Keratinocyte (primary cell): ENCODE measurements at regions not wholly inside any gene's neighbourhood (a gene's known extent, or its start where the extent isn't known, plus 50 kb on each side); places are given as distances from the start of the nearest gene placed in this dataset.

Source experiments
- DNase-seq: peaks from one replicate; pipeline ENCODE4 v3.0.0-alpha.2; 2011; ENCODE audit warnings: low read depth, missing footprints, low spot score
- FAIRE-seq: peaks from 2 replicates; lab custom pipeline; 2011; peaks lifted over from hg19 to GRCh38; lab: Jason Lieb, UNC
- H2AFZ ChIP-seq: 2 replicates; pipeline ENCODE4 v1.6.0; 2012; ENCODE audit warnings: low read length, control low read depth, inconsistent platforms; ENCODE audit not compliant: control insufficient read depth
- H3K27ac ChIP-seq: 2 replicates; pipeline ENCODE4 v1.5.1; 2011; ENCODE audit warnings: low read length; ENCODE audit not compliant: control insufficient read depth, insufficient read depth
- H3K27me3 ChIP-seq: 3 replicates; pipeline ENCODE4 v1.6.0; 2011; ENCODE audit warnings: low read length; ENCODE audit not compliant: control insufficient read depth, insufficient read depth; ENCODE audit errors: extremely low read depth
- H3K36me3 ChIP-seq, 2 experiments: 2 replicates in 1 of 2; 3 replicates in 1 of 2; pipeline ENCODE4 v1.5.1; 2011; ENCODE audit warnings: low read length in 2 of 2, mild to moderate bottlenecking in 1 of 2; ENCODE audit not compliant: control insufficient read depth in 2 of 2, insufficient read depth in 2 of 2; ENCODE audit errors: extremely low read depth in 1 of 2
- H3K4me1 ChIP-seq: 3 replicates; pipeline ENCODE4 v1.5.1; 2011; ENCODE audit warnings: low read length; ENCODE audit not compliant: control insufficient read depth, insufficient read depth; ENCODE audit errors: extremely low read depth
- H3K4me2 ChIP-seq: 3 replicates; pipeline ENCODE4 v1.6.0; 2011; ENCODE audit warnings: low read depth, low read length; ENCODE audit not compliant: control insufficient read depth, insufficient read depth; ENCODE audit errors: extremely low read depth
- H3K4me3 ChIP-seq, 3 experiments: fragments of 200-600 bp in 1 of 3; sonication (generic) in 1 of 3; 2 replicates in 2 of 3; 3 replicates in 1 of 3; pipeline ENCODE4 v1.5.1; 2011 to 2016; ENCODE audit warnings: low read length in 3 of 3, mild to moderate bottlenecking in 3 of 3, control low read depth in 2 of 3, inconsistent platforms in 1 of 3, low read depth in 1 of 3, mixed read lengths in 1 of 3, mixed run types in 1 of 3, moderate library complexity in 1 of 3; ENCODE audit not compliant: control insufficient read depth in 2 of 3, insufficient read depth in 2 of 3; ENCODE audit errors: extremely low read depth in 1 of 3
- H3K79me2 ChIP-seq: 2 replicates; pipeline ENCODE4 v1.6.0; 2012; ENCODE audit warnings: low read length; ENCODE audit not compliant: control insufficient read depth, insufficient read depth
- H3K9ac ChIP-seq: 3 replicates; pipeline ENCODE4 v1.6.0; 2011; ENCODE audit warnings: low read length; ENCODE audit not compliant: control insufficient read depth, insufficient read depth; ENCODE audit errors: extremely low read depth
- H3K9me1 ChIP-seq: 3 replicates; pipeline ENCODE4 v1.6.0; 2011; ENCODE audit warnings: low read length; ENCODE audit not compliant: control insufficient read depth, insufficient read depth; ENCODE audit errors: extremely low read depth
- H3K9me3 ChIP-seq: 2 replicates; pipeline ENCODE4 v1.5.1; 2012; ENCODE audit warnings: low read depth, low read length; ENCODE audit not compliant: control insufficient read depth
- H4K20me1 ChIP-seq: 3 replicates; pipeline ENCODE4 v1.6.0; 2011; ENCODE audit warnings: low read length; ENCODE audit not compliant: control insufficient read depth, insufficient read depth; ENCODE audit errors: extremely low read depth
- EZH2 ChIP-seq: IDR thresholded peaks from one replicate; pipeline ENCODE4 v1.6.1; 2012; ENCODE audit warnings: inconsistent platforms, mild to moderate bottlenecking, low read length, moderate library complexity
- dilution Hi-C: fragments of 300-500 bp; cut with MboI; formaldehyde crosslinking; loops from one replicate; pipeline ENCODE4 v1.7.0; 2020; ENCODE audit warnings: low sequenced_read_pairs; ENCODE audit not compliant: extremely low pct_ligation_motif_present
- TF ChIP-seq, protein P1 (sequence below), 3 experiments: IDR thresholded peaks in 1 of 3; conservative IDR thresholded peaks in 1 of 3; optimal IDR thresholded peaks in 1 of 3; 2 replicates in 2 of 3; 3 replicates in 1 of 3; pipeline versions ENCODE3 to v1.5.1; 2011; ENCODE audit warnings: low read length in 3 of 3, mild to moderate bottlenecking in 3 of 3, moderate library complexity in 2 of 3, control low read depth in 1 of 3, inconsistent platforms in 1 of 3; ENCODE audit not compliant: insufficient read depth in 2 of 3; ENCODE audit errors: extremely low read depth in 1 of 3

GRCh38 chr5:17365811-17366138 is 132.3 kb upstream of the TAF11L2 start:
- no peak for FAIRE-seq

DNA sequence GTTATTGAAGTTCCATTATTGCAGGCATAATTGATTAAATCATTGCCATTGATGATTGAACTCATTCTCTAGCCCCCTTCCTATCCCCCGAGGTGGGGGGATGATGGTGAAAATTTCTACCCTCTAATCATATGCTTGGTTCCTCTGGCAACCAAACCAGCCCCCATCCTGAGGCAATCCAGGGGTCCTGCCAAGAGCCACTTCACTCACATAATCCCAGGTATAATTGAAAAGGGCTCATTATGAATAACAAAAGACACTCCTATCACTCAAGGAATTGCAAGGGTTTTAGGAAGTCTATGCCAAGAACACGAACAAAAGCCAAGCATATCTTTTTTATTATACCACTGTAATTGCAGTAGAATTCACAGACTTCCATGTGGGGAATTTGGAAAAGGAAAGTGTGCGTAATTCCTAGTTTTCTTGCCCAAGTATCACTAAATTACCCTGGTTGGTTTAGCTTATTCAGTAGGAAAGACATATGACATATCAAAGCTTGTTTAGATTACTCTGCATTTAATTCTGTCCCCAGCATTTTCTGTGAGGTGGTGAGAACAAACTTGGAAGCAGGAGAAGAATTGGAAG is 130.7 kb upstream of the TAF11L2 start:
- DNase-seq (no peak), FAIRE-seq (no peak)
- no peaks in the 10 kb centered on the region for H3K9me1 ChIP-seq
- H3K4me3 ChIP-seq = no peak overlapping the region
- no peak overlapping the region for H3K4me2 ChIP-seq
- H2AFZ ChIP-seq = no peak overlapping the region
- no peaks in the 10 kb centered on the region for H3K36me3 ChIP-seq
- H3K9ac ChIP-seq = no peak overlapping the region
- H3K4me1 ChIP-seq = peaks cover 10% of the 10 kb centered on the region
- no peaks in the 10 kb centered on the region for H3K79me2 ChIP-seq
- dilution Hi-C loops = no loop called here
- no peaks in the 10 kb centered on the region for H4K20me1 ChIP-seq
- no peaks in the 10 kb centered on the region for H3K27me3 ChIP-seq
- H3K27ac ChIP-seq = no peak overlapping the region
- H3K9me3 ChIP-seq = no peaks in the 10 kb centered on the region
- TF ChIP-seq, protein P1, sequence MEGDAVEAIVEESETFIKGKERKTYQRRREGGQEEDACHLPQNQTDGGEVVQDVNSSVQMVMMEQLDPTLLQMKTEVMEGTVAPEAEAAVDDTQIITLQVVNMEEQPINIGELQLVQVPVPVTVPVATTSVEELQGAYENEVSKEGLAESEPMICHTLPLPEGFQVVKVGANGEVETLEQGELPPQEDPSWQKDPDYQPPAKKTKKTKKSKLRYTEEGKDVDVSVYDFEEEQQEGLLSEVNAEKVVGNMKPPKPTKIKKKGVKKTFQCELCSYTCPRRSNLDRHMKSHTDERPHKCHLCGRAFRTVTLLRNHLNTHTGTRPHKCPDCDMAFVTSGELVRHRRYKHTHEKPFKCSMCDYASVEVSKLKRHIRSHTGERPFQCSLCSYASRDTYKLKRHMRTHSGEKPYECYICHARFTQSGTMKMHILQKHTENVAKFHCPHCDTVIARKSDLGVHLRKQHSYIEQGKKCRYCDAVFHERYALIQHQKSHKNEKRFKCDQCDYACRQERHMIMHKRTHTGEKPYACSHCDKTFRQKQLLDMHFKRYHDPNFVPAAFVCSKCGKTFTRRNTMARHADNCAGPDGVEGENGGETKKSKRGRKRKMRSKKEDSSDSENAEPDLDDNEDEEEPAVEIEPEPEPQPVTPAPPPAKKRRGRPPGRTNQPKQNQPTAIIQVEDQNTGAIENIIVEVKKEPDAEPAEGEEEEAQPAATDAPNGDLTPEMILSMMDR (optimal IDR thresholded peaks at IDR 0.05 in 1 of 3, IDR thresholded peaks at IDR 0.05 in 1 of 3, conservative IDR thresholded peaks at IDR 0.05 in 1 of 3; ENCODE audit: extremely low read depth in 1 of 3, insufficient read depth in 2 of 3, low read length in 3 of 3) = no peak
- TF ChIP-seq EZH2 = no peak

More at GRCh38 chr5:17365811-17366138, 132.3 kb upstream of the TAF11L2 start:
- no peaks in the 10 kb centered on the region for H3K79me2 ChIP-seq
- peaks cover 7% of the 10 kb centered on the region for H3K4me1 ChIP-seq
- no peaks in the 10 kb centered on the region for H3K27me3 ChIP-seq
- H3K4me2 ChIP-seq = no peak overlapping the region
- H3K9me3 ChIP-seq = no peaks in the 10 kb centered on the region
- no peak overlapping the region for H3K4me3 ChIP-seq
- no peaks in the 10 kb centered on the region for H4K20me1 ChIP-seq
- no peak overlapping the region for H3K9ac ChIP-seq
- no peak overlapping the region for H3K27ac ChIP-seq
- no peaks in the 10 kb centered on the region for H3K36me3 ChIP-seq
- DNase-seq = no peak
- no peaks in the 10 kb centered on the region for H3K9me1 ChIP-seq
- no peak for TF ChIP-seq EZH2
- TF ChIP-seq, protein P1 (optimal IDR thresholded peaks at IDR 0.05 in 1 of 3, IDR thresholded peaks at IDR 0.05 in 1 of 3, conservative IDR thresholded peaks at IDR 0.05 in 1 of 3; ENCODE audit: extremely low read depth in 1 of 3, insufficient read depth in 2 of 3, low read length in 3 of 3) = no peak
- dilution Hi-C loops = no loop called here
- no peak overlapping the region for H2AFZ ChIP-seq
